Mesendoderm (in vitro differentiated cells): ENCODE measurements at regions not wholly inside any gene's neighbourhood (a gene's known extent, or its start where the extent isn't known, plus 50 kb on each side); places are given as distances from the start of the nearest gene placed in this dataset.

Experiments used
- DNase-seq: peaks from one replicate; pipeline ENCODE4 v3.0.0; 2013
- H2AK5ac ChIP-seq: 2 replicates; pipeline ENCODE4 v1.6.1; 2013; ENCODE audit warnings: low read length, inconsistent platforms
- H2BK120ac ChIP-seq: 2 replicates; pipeline ENCODE4 v1.6.1; 2013; ENCODE audit warnings: low read depth, mild to moderate bottlenecking, low read length, moderate library complexity, mixed read lengths
- H2BK15ac ChIP-seq: replicated peaks from 2 replicates; pipeline ENCODE4 v1.6.1; 2013; ENCODE audit warnings: low read depth, mild to moderate bottlenecking, moderate library complexity
- H2BK5ac ChIP-seq: 2 replicates; pipeline ENCODE4 v1.6.1; 2013; ENCODE audit warnings: low read length, inconsistent platforms
- H3K18ac ChIP-seq: 2 replicates; pipeline ENCODE4 v1.6.1; 2013; ENCODE audit warnings: mild to moderate bottlenecking, low read length, mixed read lengths
- H3K23ac ChIP-seq: one replicate; pipeline ENCODE4 v1.6.1; 2013; ENCODE audit warnings: low read length
- H3K27ac ChIP-seq: 2 replicates; pipeline ENCODE4 v1.5.1; 2013; ENCODE audit warnings: low read depth, mild to moderate bottlenecking, inconsistent platforms, low read length, moderate library complexity
- H3K27me3 ChIP-seq: 2 replicates; pipeline ENCODE4 v1.6.1; 2013; ENCODE audit warnings: low read length, control low read depth, mild to moderate bottlenecking, inconsistent platforms; ENCODE audit not compliant: insufficient read depth, poor library complexity
- H3K36me3 ChIP-seq: 2 replicates; pipeline ENCODE4 v1.6.1; 2013; ENCODE audit warnings: low read length, inconsistent platforms; ENCODE audit not compliant: control insufficient read depth, insufficient read depth
- H3K4ac ChIP-seq: one replicate; pipeline ENCODE4 v1.6.1; 2013; ENCODE audit warnings: low read depth, mild to moderate bottlenecking, low read length, moderate library complexity
- H3K4me1 ChIP-seq: 2 replicates; pipeline ENCODE4 v1.6.1; 2013; ENCODE audit warnings: low read depth, low read length, inconsistent platforms; ENCODE audit not compliant: control insufficient read depth
- H3K4me2 ChIP-seq: 2 replicates; pipeline ENCODE4 v1.6.1; 2013; ENCODE audit warnings: low read length
- H3K4me3 ChIP-seq: 2 replicates; pipeline ENCODE4 v1.5.1; 2013; ENCODE audit warnings: mild to moderate bottlenecking, low read length
- H3K56ac ChIP-seq: one replicate; pipeline ENCODE4 v1.6.1; 2013; ENCODE audit warnings: low read length
- H3K79me1 ChIP-seq: 2 replicates; pipeline ENCODE4 v1.6.1; 2013; ENCODE audit warnings: low read length, inconsistent platforms
- H3K79me2 ChIP-seq: 2 replicates; pipeline ENCODE4 v1.6.1; 2013; ENCODE audit warnings: mild to moderate bottlenecking, low read length; ENCODE audit not compliant: control insufficient read depth, insufficient read depth
- H3K9ac ChIP-seq: 2 replicates; pipeline ENCODE4 v1.6.1; 2013; ENCODE audit warnings: low read length, inconsistent platforms
- H4K5ac ChIP-seq: one replicate; pipeline ENCODE4 v1.6.1; 2013; ENCODE audit warnings: low read length
- H4K8ac ChIP-seq: one replicate; pipeline ENCODE4 v1.6.1; 2013; ENCODE audit warnings: low read depth, mild to moderate bottlenecking, control low read depth, low read length, moderate library complexity
- WGBS: extraction: QIAGEN DNeasy Blood & Tissue Kit; methylation state at CpG from one replicate; pipeline ENCODE4 v1.1.7; 2013; ENCODE audit warnings: low lambda C conversion rate, missing lambda C conversion rate; ENCODE audit not compliant: insufficient coverage; ENCODE audit errors: extremely low coverage; 5-methylcytosine and 5-hydroxymethylcytosine counted together

- Histone ChIP-seq H3K36me3 (no peaks in the 10 kb centered on the region), H2BK15ac (peak overlapping the region; percentile 78), H2BK5ac (no peak overlapping the region), H3K4me1 (peaks cover 2% of the 10 kb centered on the region), H4K8ac (no peak overlapping the region), H2BK120ac (no peak overlapping the region), H4K5ac (no peak overlapping the region), H3K4me2 (no peak overlapping the region), H3K23ac (no peak overlapping the region), H3K79me1 (no peaks in the 10 kb centered on the region), H3K27me3 (no peaks in the 10 kb centered on the region), H3K27ac (no peak overlapping the region), H3K18ac (no peak overlapping the region), H3K56ac (peak overlapping the region; percentile 6), H3K4ac (no peak overlapping the region), H2AK5ac (no peak overlapping the region), H3K79me2 (no peaks in the 10 kb centered on the region), H3K4me3 (no peak overlapping the region), H3K9ac (no peak overlapping the region)
- WGBS, result no CpG with 5 or more reads among the region's 1 CpG
- DNase-seq, result peak; percentile 54
Measured at GRCh38 chr5:67730917-67731474, 484.6 kb upstream of the PIK3R1 start.

- H3K36me3 ChIP-seq, result no peaks in the 10 kb centered on the region
Measured at GRCh38 chr5:67728326-67728890, 487.1 kb upstream of the PIK3R1 start.

GRCh38 chr5:67725604-67726003 is 490.0 kb upstream of the PIK3R1 start:
- H3K9ac ChIP-seq, result no peak overlapping the region
- no peaks in the 10 kb centered on the region for H3K27me3 ChIP-seq
- no peak overlapping the region for H4K5ac ChIP-seq
- no peak overlapping the region for H3K4ac ChIP-seq
- H2BK120ac ChIP-seq, result no peak overlapping the region
- H3K4me2 ChIP-seq, result no peak overlapping the region
- no peak overlapping the region for H4K8ac ChIP-seq
- WGBS, result no CpG with 5 or more reads among the region's 1 CpG
- no peak overlapping the region for H3K18ac ChIP-seq
- H2BK5ac ChIP-seq, result no peak overlapping the region
- no peaks in the 10 kb centered on the region for H3K79me2 ChIP-seq
- no peak overlapping the region for H2BK15ac ChIP-seq
- no peaks in the 10 kb centered on the region for H3K4me1 ChIP-seq
- no peak overlapping the region for H2AK5ac ChIP-seq
- no peaks in the 10 kb centered on the region for H3K36me3 ChIP-seq
- DNase-seq, result no peak
- H3K79me1 ChIP-seq, result no peaks in the 10 kb centered on the region
- H3K56ac ChIP-seq, result no peak overlapping the region
- no peak overlapping the region for H3K23ac ChIP-seq
- H3K4me3 ChIP-seq, result no peak overlapping the region
- no peak overlapping the region for H3K27ac ChIP-seq

More at GRCh38 chr5:67728326-67728890, 487.1 kb upstream of the PIK3R1 start:
- H3K4me1 ChIP-seq, result peaks cover 2% of the 10 kb centered on the region
- no peak overlapping the region for H2BK5ac ChIP-seq
- H3K9ac ChIP-seq, result no peak overlapping the region
- no peak overlapping the region for H4K8ac ChIP-seq
- H2BK120ac ChIP-seq, result no peak overlapping the region
- no peak overlapping the region for H3K23ac ChIP-seq
- no peaks in the 10 kb centered on the region for H3K27me3 ChIP-seq
- no peak overlapping the region for H3K4me2 ChIP-seq
- H3K79me2 ChIP-seq, result no peaks in the 10 kb centered on the region
- DNase-seq, result no peak
- no peak overlapping the region for H3K56ac ChIP-seq
- H3K18ac ChIP-seq, result no peak overlapping the region
- no CpG with 5 or more reads among the region's 3 CpGs for WGBS
- no peak overlapping the region for H3K4me3 ChIP-seq
- H2AK5ac ChIP-seq, result no peak overlapping the region
- no peak overlapping the region for H4K5ac ChIP-seq
- no peak overlapping the region for H3K27ac ChIP-seq
- no peak overlapping the region for H3K4ac ChIP-seq
- H3K79me1 ChIP-seq, result no peaks in the 10 kb centered on the region
- H2BK15ac ChIP-seq, result no peak overlapping the region

- DNase-seq, result no peak
- no peaks in the 10 kb centered on the region for H3K79me2 ChIP-seq
- no peaks in the 10 kb centered on the region for H3K79me1 ChIP-seq
- no peaks in the 10 kb centered on the region for H3K27me3 ChIP-seq
- no peak overlapping the region for H2BK15ac ChIP-seq
- no CpG with 5 or more reads among the region's 4 CpGs for WGBS
- H2AK5ac ChIP-seq, result no peak overlapping the region
- H4K8ac ChIP-seq, result no peak overlapping the region
- H3K27ac ChIP-seq, result no peak overlapping the region
- no peak overlapping the region for H3K18ac ChIP-seq
- no peaks in the 10 kb centered on the region for H3K4me1 ChIP-seq
- no peaks in the 10 kb centered on the region for H3K36me3 ChIP-seq
- no peak overlapping the region for H3K9ac ChIP-seq
- H3K4me2 ChIP-seq, result no peak overlapping the region
- no peak overlapping the region for H3K4me3 ChIP-seq
- H3K4ac ChIP-seq, result no peak overlapping the region
- H4K5ac ChIP-seq, result no peak overlapping the region
- no peak overlapping the region for H3K56ac ChIP-seq
- no peak overlapping the region for H2BK120ac ChIP-seq
- H2BK5ac ChIP-seq, result no peak overlapping the region
- H3K23ac ChIP-seq, result no peak overlapping the region
Measured at GRCh38 chr5:67724412-67725135, 491.0 kb upstream of the PIK3R1 start.

- Histone ChIP-seq H3K23ac (no peak overlapping the region), H3K4me2 (no peak overlapping the region)
Measured at GRCh38 chr5:67723873-67724272, 491.7 kb upstream of the PIK3R1 start.

More at GRCh38 chr5:67723873-67724272, 491.7 kb upstream of the PIK3R1 start:
- Histone ChIP-seq H3K9ac (no peak overlapping the region), H3K79me1 (no peaks in the 10 kb centered on the region), H2AK5ac (no peak overlapping the region), H2BK15ac (no peak overlapping the region), H3K27me3 (no peaks in the 10 kb centered on the region), H3K18ac (no peak overlapping the region), H3K4ac (no peak overlapping the region), H3K79me2 (no peaks in the 10 kb centered on the region), H2BK120ac (no peak overlapping the region), H3K56ac (no peak overlapping the region), H3K4me3 (no peak overlapping the region), H3K4me1 (no peaks in the 10 kb centered on the region), H3K36me3 (no peaks in the 10 kb centered on the region), H4K8ac (no peak overlapping the region), H4K5ac (no peak overlapping the region), H2BK5ac (no peak overlapping the region), H3K27ac (no peak overlapping the region)
- DNase-seq, result no peak
- no CpG with 5 or more reads among the region's 1 CpG for WGBS
